IgD-negative memory B cell (primary cell): ENCODE measurements at regions not wholly inside any gene's neighbourhood (a gene's known extent, or its start where the extent isn't known, plus 50 kb on each side); places are given as distances from the start of the nearest gene placed in this dataset.

Experiments used
- H3K27ac Mint-ChIP-seq, 3 donors: one replicate each; pipeline ENCODE4 v1.8.0; 2020 to 2022; ENCODE audit warnings: mild to moderate bottlenecking in 3 of 3, mixed read lengths in 3 of 3, moderate library complexity in 1 of 3
- H3K27me3 Mint-ChIP-seq: one replicate; pipeline ENCODE4 v1.8.0; 2021; ENCODE audit warnings: mixed read lengths
- H3K36me3 Mint-ChIP-seq: one replicate; pipeline ENCODE4 v1.8.0; 2020; ENCODE audit warnings: mild to moderate bottlenecking, mixed read lengths
- H3K4me1 Mint-ChIP-seq, 3 donors: one replicate each; pipeline ENCODE4 v1.8.0; 2020 to 2022; ENCODE audit warnings: mixed read lengths in 3 of 3, mild to moderate bottlenecking in 1 of 3
- H3K4me3 Mint-ChIP-seq, 4 donors: one replicate each; pipeline ENCODE4 v1.8.0; 2020 to 2022; ENCODE audit warnings: mild to moderate bottlenecking in 4 of 4, mixed read lengths in 4 of 4, moderate library complexity in 3 of 4
- H3K9me3 Mint-ChIP-seq, 3 donors: one replicate each; pipeline ENCODE4 v1.8.0; 2020 to 2021; ENCODE audit warnings: mixed read lengths in 3 of 3, mild to moderate bottlenecking in 1 of 3

GRCh38 chr1:239436286-239436685 is 49.9 kb downstream of the CHRM3 start:
- no peaks in the 10 kb centered on the region for H3K36me3 Mint-ChIP-seq
- no peak overlapping the region for H3K4me3 Mint-ChIP-seq
- H3K4me1 Mint-ChIP-seq, result no peaks in the 10 kb centered on the region
- no peaks in the 10 kb centered on the region for H3K27me3 Mint-ChIP-seq
- peaks cover 0 to 14% (median 7%) of the 10 kb centered on the region in 3 donors for H3K9me3 Mint-ChIP-seq
- H3K27ac Mint-ChIP-seq, result no peak overlapping the region

- Mint-ChIP-seq H3K4me3 (no peak overlapping the region), H3K27me3 (no peaks in the 10 kb centered on the region), H3K36me3 (no peaks in the 10 kb centered on the region), H3K9me3 (peaks cover 0 to 12% (median 3%) of the 10 kb centered on the region in 3 donors), H3K4me1 (no peaks in the 10 kb centered on the region), H3K27ac (no peak overlapping the region)
Measured at GRCh38 chr1:239437822-239438221, 51.5 kb downstream of the CHRM3 start.

GRCh38 chr1:239438891-239439290 is 52.5 kb downstream of the CHRM3 start:
- Mint-ChIP-seq H3K36me3 (no peaks in the 10 kb centered on the region), H3K9me3 (peaks cover 0 to 9% (median 3%) of the 10 kb centered on the region in 3 donors), H3K27ac (no peak overlapping the region), H3K4me1 (no peaks in the 10 kb centered on the region), H3K27me3 (no peaks in the 10 kb centered on the region), H3K4me3 (no peak overlapping the region)

DNA sequence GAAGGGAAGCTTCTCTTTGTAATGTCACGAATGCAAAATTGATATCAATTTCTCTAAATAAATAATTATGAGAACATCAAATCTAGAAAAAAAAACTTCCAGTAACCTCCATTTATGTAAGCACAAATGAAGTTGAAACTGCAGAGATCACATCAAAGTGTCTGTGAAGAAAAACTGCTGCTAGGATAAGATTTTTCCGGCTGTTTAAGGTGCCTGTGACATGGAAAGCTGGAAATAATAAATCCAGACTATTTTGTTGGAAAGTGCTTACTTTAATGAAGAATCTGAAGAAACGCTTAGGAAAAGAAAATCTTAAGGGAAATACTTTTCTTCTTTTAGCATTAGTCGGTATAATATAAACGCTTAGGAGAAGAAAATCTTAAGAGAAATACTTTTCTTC is 57.0 kb downstream of the CHRM3 start:
- H3K4me1 Mint-ChIP-seq, result no peaks in the 10 kb centered on the region
- no peaks in the 10 kb centered on the region for H3K27me3 Mint-ChIP-seq
- no peaks in the 10 kb centered on the region for H3K36me3 Mint-ChIP-seq
- no peak overlapping the region for H3K27ac Mint-ChIP-seq
- no peak overlapping the region for H3K4me3 Mint-ChIP-seq
- peaks cover 3 to 10% (median 8%) of the 10 kb centered on the region in 3 donors for H3K9me3 Mint-ChIP-seq

DNA sequence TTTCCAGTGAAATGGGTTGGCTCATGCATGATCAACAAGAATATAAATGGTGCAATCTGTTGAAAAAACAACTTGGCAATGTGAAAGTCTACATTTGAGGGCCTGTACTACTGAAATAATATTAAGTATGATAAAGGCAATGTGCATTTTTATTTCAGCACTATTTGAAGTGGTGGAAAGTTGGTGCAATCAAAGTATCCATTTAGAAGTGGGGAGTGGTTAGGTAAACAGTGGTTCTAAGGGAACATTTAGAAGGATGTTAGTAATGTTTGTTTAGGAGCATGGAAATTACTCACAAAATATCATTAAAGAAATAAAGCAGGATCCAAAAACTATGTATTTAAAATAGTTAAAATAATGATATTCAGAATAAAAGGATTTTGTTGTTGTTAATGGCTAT is 60.2 kb downstream of the CHRM3 start:
- H3K9me3 Mint-ChIP-seq, result peaks cover 3 to 6% (median 5%) of the 10 kb centered on the region in 3 donors
- H3K4me1 Mint-ChIP-seq, result no peaks in the 10 kb centered on the region
- H3K27ac Mint-ChIP-seq, result no peak overlapping the region
- no peaks in the 10 kb centered on the region for H3K36me3 Mint-ChIP-seq
- no peaks in the 10 kb centered on the region for H3K27me3 Mint-ChIP-seq
- H3K4me3 Mint-ChIP-seq, result no peak overlapping the region

DNA sequence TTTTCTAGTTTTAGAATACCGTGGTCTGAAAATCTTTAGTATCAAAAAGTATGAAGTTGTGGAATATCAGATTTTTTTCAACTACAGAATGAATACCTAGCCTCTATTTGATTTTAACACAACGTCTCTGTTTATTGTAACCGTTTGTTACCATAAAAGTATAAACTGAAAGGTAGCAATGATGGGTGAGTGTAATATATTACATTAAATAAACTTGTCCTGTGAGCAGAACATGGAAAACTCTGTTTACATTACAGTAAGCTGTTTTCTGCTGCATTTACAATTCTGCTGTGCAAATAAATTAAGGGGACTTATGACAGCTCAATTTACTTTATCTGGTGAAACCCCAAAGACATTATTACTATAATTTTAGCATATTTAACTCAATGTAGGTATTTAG is 62.5 kb downstream of the CHRM3 start:
- Mint-ChIP-seq H3K27ac (no peak overlapping the region), H3K9me3 (peaks cover 3 to 6% (median 5%) of the 10 kb centered on the region in 3 donors), H3K4me1 (no peaks in the 10 kb centered on the region), H3K36me3 (no peaks in the 10 kb centered on the region), H3K4me3 (no peak overlapping the region), H3K27me3 (no peaks in the 10 kb centered on the region)

- Mint-ChIP-seq H3K4me1 (peaks cover 0 to 2% (median 0%) of the 10 kb centered on the region in 3 donors), H3K27ac (no peak overlapping the region), H3K36me3 (no peaks in the 10 kb centered on the region), H3K27me3 (no peaks in the 10 kb centered on the region), H3K4me3 (no peak overlapping the region), H3K9me3 (peaks cover 0 to 5% (median 2%) of the 10 kb centered on the region in 3 donors)
Measured at GRCh38 chr1:239455743-239456142, 69.4 kb downstream of the CHRM3 start.

DNA sequence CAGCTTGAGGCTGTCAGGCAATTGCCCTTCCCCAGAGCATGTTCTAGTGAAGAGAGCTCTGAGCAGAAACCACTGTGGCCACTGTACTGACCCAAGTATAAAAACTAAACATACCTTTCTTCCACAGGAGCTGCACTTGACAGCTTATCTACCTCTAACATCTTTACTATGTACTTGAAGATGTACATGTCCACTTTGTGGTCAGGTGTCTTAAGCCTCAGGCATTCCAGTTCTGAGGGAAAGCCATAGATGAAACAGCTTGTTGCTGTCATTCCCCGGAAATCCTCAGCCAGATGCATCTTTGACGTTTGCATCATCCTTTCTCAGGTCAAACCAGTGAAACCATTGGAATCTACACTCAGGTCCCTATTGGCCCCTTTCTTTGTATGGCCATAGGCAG is 70.4 kb downstream of the CHRM3 start:
- no peak overlapping the region for H3K4me3 Mint-ChIP-seq
- no peaks in the 10 kb centered on the region for H3K36me3 Mint-ChIP-seq
- H3K27ac Mint-ChIP-seq, result no peak overlapping the region
- H3K9me3 Mint-ChIP-seq, result peaks cover 0 to 5% (median 2%) of the 10 kb centered on the region in 3 donors
- H3K27me3 Mint-ChIP-seq, result no peaks in the 10 kb centered on the region
- peaks cover 0 to 2% (median 0%) of the 10 kb centered on the region in 3 donors for H3K4me1 Mint-ChIP-seq

DNA sequence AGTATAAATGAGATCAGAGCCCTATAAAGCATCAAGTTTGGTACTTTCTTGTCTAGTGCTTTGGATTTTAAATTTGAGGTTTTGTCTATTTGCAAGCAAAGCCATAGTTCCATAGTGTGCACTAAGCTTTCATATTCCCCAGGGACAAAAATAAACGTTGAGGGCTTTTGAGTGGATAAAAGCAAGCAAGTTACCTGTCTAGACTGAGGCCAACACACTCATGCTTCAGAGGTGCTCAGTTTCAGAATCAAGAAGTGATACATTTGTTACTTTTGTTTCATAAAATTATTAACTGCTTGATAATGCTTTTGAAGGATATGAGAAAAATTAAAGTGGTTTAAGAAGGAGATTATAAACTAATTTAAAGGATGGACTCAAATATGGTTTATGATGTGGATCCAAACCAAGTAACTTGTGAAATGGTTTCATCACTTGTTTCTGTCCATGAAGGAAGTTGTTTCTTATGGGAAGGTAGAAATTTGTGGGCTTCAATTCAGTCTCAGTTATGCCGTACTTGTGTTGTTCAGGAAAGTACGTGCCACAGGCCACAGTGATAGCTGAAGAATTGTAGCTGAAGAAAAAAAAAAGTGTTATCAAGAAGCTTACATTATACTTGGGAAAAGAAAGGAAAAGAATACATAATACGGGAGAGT is 71.2 kb downstream of the CHRM3 start:
- H3K27me3 Mint-ChIP-seq, result no peaks in the 10 kb centered on the region
- peaks cover 0 to 5% (median 2%) of the 10 kb centered on the region in 3 donors for H3K9me3 Mint-ChIP-seq
- H3K36me3 Mint-ChIP-seq, result no peaks in the 10 kb centered on the region
- H3K4me3 Mint-ChIP-seq, result no peak overlapping the region
- peaks cover 0 to 2% (median 0%) of the 10 kb centered on the region in 3 donors for H3K4me1 Mint-ChIP-seq
- no peak overlapping the region for H3K27ac Mint-ChIP-seq

DNA sequence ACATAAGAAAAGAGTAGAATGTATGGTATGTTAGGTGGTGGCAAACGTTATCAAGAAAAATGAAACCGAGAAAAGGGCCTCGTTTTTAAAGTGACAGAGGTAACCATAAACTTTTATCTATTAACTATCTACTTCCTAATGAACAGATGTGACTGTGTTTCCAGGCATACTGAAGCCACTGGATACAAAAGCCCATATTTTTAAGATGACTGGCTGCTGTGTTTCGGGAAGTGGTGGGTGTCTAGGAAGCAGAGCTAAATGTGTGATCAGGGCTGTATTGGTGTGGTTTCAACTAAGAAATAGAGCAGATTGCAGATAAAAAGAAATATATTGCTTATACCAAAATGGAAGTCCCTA is 71.8 kb downstream of the CHRM3 start:
- no peaks in the 10 kb centered on the region for H3K36me3 Mint-ChIP-seq
- H3K4me1 Mint-ChIP-seq, result peaks cover 0 to 2% (median 0%) of the 10 kb centered on the region in 3 donors
- peaks cover 0 to 5% (median 2%) of the 10 kb centered on the region in 3 donors for H3K9me3 Mint-ChIP-seq
- no peak overlapping the region for H3K4me3 Mint-ChIP-seq
- H3K27me3 Mint-ChIP-seq, result no peaks in the 10 kb centered on the region
- no peak overlapping the region for H3K27ac Mint-ChIP-seq

- Mint-ChIP-seq H3K36me3 (no peaks in the 10 kb centered on the region), H3K4me3 (no peak overlapping the region), H3K4me1 (no peaks in the 10 kb centered on the region), H3K27ac (no peak overlapping the region), H3K9me3 (peaks cover 0 to 6% (median 1%) of the 10 kb centered on the region in 3 donors), H3K27me3 (no peaks in the 10 kb centered on the region)
Measured at GRCh38 chr1:239467730-239468129, 81.4 kb downstream of the CHRM3 start.

- Mint-ChIP-seq H3K27me3 (no peaks in the 10 kb centered on the region), H3K9me3 (peaks cover 4 to 27% (median 5%) of the 10 kb centered on the region in 3 donors), H3K36me3 (peaks cover 3% of the 10 kb centered on the region), H3K4me1 (no peaks in the 10 kb centered on the region), H3K27ac (no peak overlapping the region), H3K4me3 (no peak overlapping the region)
Measured at GRCh38 chr1:239478069-239478468, 91.7 kb downstream of the CHRM3 start.

DNA sequence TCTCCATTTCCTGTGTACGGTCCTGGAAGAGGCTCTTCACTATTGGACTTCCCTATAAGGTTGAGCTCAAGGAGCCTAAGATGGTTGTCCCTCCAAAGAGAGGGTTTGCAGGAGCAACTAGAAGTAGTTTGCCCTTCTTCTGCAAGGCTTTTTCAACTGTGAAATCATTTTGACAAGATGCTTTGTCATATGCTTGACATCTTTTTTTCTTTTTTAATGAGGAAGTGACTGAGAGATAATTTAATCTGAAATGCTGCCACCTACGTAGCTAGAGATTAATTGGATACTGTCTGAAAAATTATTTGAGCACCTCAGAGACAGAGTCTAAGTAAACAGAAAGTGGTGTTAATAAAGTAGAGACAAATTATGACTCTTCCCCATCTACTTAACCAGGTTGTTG is 97.0 kb downstream of the CHRM3 start:
- H3K9me3 Mint-ChIP-seq, result peaks cover 2 to 26% (median 6%) of the 10 kb centered on the region in 3 donors
- peaks cover 2% of the 10 kb centered on the region for H3K36me3 Mint-ChIP-seq
- H3K4me1 Mint-ChIP-seq, result no peaks in the 10 kb centered on the region
- no peak overlapping the region for H3K27ac Mint-ChIP-seq
- no peak overlapping the region for H3K4me3 Mint-ChIP-seq
- no peaks in the 10 kb centered on the region for H3K27me3 Mint-ChIP-seq

DNA sequence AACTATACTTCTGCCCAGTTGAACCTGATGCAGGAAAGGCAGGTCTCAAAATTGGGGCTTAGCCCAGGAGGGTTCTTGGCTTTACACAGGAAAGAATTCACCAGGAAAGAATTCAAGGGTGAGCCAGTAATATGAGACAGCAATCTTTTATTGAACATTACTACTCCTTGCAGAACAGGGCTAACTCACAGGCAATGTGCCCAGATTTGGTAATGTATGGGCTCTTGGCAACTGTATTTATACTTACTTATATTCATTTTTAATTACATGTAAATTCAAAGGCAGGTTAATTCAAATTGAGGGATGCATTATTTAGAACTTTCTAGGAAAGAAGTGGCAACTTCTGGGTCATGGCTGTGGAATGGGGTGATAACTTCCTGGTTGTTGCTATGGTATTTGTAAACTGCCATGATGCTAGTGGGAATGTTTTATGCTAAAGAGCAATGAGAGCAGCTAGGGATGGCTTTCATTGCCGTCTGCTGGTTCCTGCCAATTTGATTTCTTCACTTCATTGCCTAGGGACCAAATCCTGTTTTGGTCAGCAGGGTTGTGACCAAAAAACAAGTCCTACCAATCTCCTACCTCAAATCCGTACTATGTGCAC is 107.5 kb downstream of the CHRM3 start:
- H3K36me3 Mint-ChIP-seq, result no peaks in the 10 kb centered on the region
- H3K4me3 Mint-ChIP-seq, result no peak overlapping the region
- no peak overlapping the region for H3K27ac Mint-ChIP-seq
- no peaks in the 10 kb centered on the region for H3K4me1 Mint-ChIP-seq
- peaks cover 3 to 5% (median 3%) of the 10 kb centered on the region in 3 donors for H3K9me3 Mint-ChIP-seq
- no peaks in the 10 kb centered on the region for H3K27me3 Mint-ChIP-seq

DNA sequence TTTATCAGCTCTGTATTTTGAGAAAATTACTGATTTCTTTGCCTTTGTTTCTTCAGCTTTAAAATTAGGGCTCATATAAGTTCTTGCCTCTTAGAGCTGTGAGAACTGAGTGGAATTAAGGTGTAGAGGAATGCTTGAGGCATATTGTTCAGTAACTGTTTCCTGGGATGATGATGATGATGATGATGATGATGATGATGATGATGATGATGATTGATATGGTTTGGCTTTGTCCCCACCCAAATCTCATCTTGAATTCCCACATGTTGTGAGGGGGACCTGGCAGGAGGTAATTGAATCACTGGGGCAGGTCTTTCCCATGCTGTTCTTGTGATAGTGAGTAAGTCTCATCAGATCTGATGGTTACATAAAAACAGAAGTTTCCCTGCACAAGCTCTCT is 118.7 kb downstream of the CHRM3 start:
- H3K27me3 Mint-ChIP-seq, result no peaks in the 10 kb centered on the region
- H3K27ac Mint-ChIP-seq, result no peak overlapping the region

DNA sequence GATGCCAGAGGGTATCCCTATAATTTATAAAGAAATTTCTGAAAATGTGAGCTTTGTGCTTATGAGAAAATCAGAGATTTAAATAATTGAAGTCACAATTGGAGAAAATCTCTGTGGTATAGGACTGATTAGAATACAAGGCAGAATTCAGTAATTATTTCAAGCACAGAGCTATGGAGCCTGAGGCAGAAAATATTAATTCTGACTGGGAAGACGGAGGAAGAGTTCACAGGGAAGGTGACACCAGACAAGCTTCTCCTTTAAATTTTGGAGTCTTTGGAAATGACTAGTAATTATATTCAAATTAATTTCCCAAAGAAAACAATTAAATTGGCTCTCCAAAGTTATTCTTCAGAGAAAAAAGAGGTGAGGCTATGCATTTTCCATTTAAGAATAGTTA is 121.5 kb downstream of the CHRM3 start:
- Mint-ChIP-seq H3K27ac (no peak overlapping the region), H3K27me3 (no peaks in the 10 kb centered on the region), H3K36me3 (no peaks in the 10 kb centered on the region), H3K4me3 (no peak overlapping the region), H3K4me1 (no peaks in the 10 kb centered on the region), H3K9me3 (peaks cover 7 to 27% (median 10%) of the 10 kb centered on the region in 3 donors)

More for the DNA sequence above, 118.7 kb downstream of the CHRM3 start:
- Mint-ChIP-seq H3K4me1 (no peaks in the 10 kb centered on the region), H3K9me3 (peaks cover 7 to 26% (median 13%) of the 10 kb centered on the region in 3 donors), H3K36me3 (no peaks in the 10 kb centered on the region), H3K4me3 (no peak overlapping the region)
